ENCODE measurements at regions not wholly inside any gene's neighbourhood (a gene's known extent, or its start where the extent isn't known, plus 50 kb on each side); places are given as distances from the start of the nearest gene placed in this dataset.

DNA sequence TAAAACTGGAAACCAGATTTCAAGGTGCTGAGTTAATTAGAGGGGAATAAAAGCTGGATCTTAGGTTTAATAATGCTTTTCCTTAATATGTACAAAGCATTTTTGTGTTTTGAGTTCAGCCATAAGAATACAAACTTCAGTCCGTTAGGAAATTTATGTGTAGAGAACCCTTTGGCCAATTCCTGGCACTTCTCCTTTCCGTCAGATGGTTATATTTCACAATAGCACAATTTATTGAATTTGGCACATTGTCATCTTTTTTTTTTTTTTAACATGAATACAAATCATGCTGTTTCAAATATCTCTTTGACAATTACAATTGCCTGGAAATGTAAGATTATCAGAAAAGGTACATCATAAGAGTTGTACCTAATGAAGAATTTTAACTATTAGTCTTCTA is 56.2 kb upstream of the DDHD1 start:
- no peak for TF ChIP-seq CTCF (IDR thresholded peaks at IDR 0.05)
- TF ChIP-seq POLR2A (IDR thresholded peaks at IDR 0.05) = no peak

Data from thyroid gland (tissue), 4 donors.